Astrocyte of the cerebellum (primary cell): ENCODE measurements at regions not wholly inside any gene's neighbourhood (a gene's known extent, or its start where the extent isn't known, plus 50 kb on each side); places are given as distances from the start of the nearest gene placed in this dataset.

ENCODE experiments used
- DNase-seq: peaks from one replicate; pipeline ENCODE4 v3.0.0-alpha.2; 2011; ENCODE audit warnings: low read depth
- H3K4me3 ChIP-seq: 2 replicates; pipeline ENCODE4 v1.5.1; 2011; ENCODE audit warnings: mild to moderate bottlenecking, low read depth, low read length, moderate library complexity
- in situ Hi-C: cut with HindIII; loops from 2 replicates; pipeline ENCODE4 v1.10.0; 2017; ENCODE audit warnings: low sequenced_read_pairs
- TF ChIP-seq, protein P1 (sequence below): IDR thresholded peaks from 2 replicates; pipeline ENCODE4 v1.5.1; 2012; ENCODE audit warnings: low read length, low read depth, moderate library complexity, mild to moderate bottlenecking; ENCODE audit errors: missing control alignments

DNA sequence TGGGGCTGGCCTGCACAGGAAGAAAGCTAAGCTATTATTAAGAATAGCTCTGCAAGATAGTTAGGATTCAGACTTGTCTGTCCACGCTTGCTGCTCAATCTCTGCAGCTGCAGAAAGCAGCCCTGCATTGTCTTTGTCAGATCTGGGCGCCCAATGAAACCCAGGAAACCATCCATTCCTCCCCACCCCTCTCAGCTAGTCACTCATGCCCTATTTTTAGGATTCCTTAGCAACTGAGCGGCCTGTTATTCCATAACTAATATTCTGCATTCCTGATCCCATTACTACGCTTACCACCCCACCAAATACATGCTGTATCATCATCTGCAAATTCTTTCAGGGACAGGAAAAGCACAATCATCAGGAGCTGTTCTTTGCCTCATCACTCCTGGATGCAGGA is 52.9 kb upstream of the APC start:
- TF ChIP-seq, protein P1, sequence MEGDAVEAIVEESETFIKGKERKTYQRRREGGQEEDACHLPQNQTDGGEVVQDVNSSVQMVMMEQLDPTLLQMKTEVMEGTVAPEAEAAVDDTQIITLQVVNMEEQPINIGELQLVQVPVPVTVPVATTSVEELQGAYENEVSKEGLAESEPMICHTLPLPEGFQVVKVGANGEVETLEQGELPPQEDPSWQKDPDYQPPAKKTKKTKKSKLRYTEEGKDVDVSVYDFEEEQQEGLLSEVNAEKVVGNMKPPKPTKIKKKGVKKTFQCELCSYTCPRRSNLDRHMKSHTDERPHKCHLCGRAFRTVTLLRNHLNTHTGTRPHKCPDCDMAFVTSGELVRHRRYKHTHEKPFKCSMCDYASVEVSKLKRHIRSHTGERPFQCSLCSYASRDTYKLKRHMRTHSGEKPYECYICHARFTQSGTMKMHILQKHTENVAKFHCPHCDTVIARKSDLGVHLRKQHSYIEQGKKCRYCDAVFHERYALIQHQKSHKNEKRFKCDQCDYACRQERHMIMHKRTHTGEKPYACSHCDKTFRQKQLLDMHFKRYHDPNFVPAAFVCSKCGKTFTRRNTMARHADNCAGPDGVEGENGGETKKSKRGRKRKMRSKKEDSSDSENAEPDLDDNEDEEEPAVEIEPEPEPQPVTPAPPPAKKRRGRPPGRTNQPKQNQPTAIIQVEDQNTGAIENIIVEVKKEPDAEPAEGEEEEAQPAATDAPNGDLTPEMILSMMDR = no peak
- in situ Hi-C loops = no loop called here
- no peak for DNase-seq
- H3K4me3 ChIP-seq = no peak overlapping the region

GRCh38 chr5:112685386-112685785 is 52.3 kb upstream of the APC start:
- DNase-seq = no peak
- no peak overlapping the region for H3K4me3 ChIP-seq
- in situ Hi-C loops = no loop called here
- TF ChIP-seq, protein P1 = no peak

DNA sequence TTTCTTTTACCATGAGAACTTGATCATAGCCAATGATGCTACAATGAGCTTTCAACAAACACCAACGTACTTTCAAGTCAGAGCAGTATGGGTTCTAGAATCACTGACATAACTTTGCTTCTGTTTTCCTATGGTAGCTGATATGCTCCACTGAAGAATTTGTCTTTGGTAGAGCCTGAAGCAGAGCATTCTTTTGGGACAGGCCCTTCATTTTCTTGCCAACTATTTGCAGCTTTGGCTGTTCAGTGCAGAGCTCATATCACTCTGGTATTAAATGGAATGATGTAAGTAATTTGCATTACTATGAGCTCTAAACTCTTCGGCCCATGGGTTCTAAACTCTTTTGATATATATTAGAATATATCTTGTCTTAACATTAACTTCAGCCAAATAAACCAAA is 51.8 kb upstream of the APC start:
- H3K4me3 ChIP-seq = no peak overlapping the region
- TF ChIP-seq, protein P1 = no peak
- in situ Hi-C loops = no loop called here
- no peak for DNase-seq

DNA sequence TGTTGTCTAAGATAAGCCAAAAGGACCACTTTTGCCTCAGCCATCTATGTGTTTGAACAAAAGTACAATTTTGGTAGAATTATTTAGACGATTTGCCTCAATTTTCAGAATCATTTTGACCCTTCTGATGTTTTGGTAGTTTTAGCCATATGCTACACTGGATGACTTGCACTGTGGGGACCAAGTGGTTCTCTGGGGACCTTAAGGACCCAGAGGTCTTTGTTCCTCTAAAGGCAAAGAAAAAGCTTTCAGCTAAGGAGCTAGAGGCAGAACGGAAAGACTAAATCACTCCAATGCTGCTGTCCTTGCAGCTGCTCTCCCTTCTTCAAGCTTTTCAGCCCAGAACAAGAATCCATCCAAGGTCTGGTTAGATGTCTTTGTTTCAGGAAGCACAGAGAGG is 51.0 kb upstream of the APC start:
- TF ChIP-seq, protein P1 = no peak
- no peak overlapping the region for H3K4me3 ChIP-seq
- in situ Hi-C loops = no loop called here
- DNase-seq = no peak

DNA sequence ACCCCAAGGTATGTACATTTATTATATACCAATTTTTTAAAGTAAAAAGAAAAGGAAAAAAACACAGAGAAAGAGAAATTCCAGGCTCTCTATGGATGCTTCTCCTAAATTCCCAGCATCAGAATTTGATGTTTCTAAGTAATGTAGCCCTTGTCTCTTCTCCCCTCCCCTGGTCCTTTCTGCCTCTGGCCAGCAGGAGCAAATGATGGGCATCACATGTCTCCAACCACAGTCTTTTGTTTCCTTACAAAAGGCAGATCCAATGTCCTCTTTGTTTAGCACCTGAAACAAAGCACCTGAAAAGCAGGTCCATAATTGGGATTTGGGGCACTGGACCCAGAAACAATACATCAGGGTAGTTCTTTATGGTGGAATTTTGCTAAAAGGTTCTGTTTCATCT is 50.4 kb upstream of the APC start:
- TF ChIP-seq, protein P1 = no peak
- no peak overlapping the region for H3K4me3 ChIP-seq
- in situ Hi-C loops = no loop called here
- no peak for DNase-seq
